ENCODE measurements at regions not wholly inside any gene's neighbourhood (a gene's known extent, or its start where the extent isn't known, plus 50 kb on each side); places are given as distances from the start of the nearest gene placed in this dataset.
"Not testable (repeated sequence)": the region's sequence is repeated elsewhere in the genome, so short reads cannot be mapped to it uniquely, and the experiment has no call there.

DNA sequence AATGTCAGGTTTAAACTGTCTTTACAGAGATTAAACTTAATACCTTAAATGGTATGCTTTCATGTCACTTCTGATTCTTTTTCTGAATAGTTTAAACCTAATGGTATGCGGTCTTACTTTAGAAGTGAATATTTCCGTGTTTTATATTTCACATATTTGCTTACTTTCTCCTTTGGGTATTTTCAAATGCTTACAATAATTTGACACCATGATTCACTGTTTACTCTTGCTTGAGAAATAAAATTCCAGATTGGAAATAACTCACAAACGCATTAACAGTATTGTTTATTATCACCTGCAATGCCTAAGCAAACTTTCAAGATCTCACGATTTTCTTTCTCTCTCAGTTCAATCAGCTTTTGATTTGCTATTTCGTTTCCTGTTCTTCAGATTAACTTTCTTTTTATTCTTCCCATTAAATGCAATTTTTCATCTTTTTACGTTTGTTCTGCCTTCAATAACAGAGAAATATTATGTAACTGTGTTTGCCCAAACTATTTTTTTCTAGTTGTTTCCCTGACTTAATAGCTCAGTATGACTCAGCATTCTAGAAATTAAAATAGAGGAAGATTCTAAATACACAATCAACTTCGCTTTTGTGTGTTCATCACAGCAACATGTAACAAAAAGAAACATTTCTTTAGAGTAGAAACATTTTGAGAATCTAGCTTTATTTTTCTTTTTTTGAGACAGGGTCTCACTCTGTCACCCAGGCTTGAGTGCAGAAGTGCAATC is 955.5 kb upstream of the PRKX start:
- no peak for DNase-seq

DNA sequence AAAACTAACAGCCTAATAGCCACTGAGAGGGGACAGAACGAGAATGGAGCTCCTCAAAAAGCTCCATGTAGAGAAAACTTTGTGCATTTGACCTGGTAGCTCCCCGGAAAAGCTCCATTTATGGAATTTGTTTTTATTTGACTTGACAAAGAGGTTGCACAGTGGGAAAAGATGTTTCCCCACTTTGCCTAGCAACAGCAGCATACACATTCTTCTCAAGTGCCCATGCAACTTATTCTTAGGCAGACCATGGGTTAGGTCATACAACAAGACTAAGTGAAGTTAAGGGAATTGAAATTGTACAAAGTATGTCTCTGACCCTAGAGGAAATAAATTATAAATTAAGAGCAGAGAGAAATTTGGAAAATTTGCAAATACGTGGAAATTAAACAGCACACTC is 949.6 kb upstream of the PRKX start:
- no peak for DNase-seq

DNA sequence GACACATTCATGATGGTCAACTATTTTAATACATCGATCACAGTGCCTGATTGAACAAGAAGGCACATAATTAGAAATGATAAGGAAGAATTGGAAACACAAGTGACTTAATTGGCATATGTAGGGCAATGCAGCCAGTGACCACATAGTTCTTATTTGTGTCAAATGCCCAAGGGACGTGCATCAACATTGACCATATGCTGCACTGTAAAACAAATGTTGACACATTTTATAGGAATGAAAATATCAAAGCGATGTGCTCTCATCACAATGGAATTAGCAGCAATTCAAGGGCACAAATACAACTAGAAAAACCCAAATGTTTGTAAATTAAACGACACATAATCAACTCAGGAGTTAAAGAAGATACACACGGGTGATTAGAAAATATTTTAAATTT is 948.3 kb upstream of the PRKX start:
- DNase-seq, result no peak

DNA sequence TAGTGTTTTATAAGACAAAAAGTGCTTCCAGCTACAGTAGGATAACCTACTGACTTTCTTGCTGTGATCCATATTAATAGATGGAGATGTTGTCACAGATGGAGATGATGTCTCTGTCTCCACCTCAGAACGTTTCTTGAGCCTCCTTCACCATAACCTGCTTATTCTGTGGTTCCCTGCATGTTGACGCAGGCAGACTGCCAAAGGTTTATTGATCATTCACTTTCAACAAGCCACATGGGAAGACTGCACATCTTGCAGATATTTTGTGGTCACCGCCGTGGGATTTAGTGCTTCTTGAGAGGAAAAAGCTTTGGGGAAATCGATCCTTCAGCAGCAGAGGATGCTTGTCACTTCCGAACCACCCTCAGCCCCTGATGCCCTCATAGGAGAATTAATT is 943.0 kb upstream of the PRKX start:
- no peak for DNase-seq

DNA sequence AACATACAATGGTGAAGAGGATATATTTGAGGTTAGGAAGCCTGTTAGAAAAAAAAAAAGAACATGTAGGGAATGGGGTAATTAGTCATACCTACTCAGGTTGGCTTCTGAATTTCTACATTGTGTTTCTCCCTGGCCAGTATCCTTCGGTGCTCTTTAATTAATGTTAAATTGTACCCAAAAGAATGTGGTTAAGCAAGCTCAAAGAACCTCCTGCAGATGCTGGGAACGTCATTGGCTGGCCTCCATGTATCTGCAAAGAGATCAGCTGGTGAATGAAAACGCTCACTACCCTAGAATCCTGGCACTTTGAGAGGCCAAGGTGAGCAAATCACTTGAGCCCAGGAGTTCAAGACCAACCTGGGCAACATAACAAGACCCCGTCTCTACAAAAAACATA is 942.3 kb upstream of the PRKX start:
- DNase-seq, result no peak

DNA sequence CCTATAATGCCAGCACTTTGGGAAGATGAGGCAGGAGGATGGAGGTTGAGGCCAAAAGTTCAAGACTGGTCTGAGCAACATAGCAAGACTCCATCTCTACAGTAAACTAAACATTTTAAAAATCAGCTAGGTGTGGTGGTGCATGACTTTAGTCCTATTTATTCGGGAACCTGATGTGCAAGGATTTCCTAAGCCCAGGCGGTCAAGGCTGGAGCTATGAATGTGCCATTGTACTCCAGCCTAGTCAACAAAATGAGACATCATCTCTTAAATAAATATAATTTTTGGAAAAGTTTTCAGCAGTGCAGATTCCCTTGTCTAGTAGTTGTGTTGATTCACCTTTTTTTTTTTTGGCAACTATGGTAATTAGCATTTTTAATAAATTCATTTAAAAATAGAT is 928.7 kb upstream of the PRKX start:
- DNase-seq, result no peak

DNA sequence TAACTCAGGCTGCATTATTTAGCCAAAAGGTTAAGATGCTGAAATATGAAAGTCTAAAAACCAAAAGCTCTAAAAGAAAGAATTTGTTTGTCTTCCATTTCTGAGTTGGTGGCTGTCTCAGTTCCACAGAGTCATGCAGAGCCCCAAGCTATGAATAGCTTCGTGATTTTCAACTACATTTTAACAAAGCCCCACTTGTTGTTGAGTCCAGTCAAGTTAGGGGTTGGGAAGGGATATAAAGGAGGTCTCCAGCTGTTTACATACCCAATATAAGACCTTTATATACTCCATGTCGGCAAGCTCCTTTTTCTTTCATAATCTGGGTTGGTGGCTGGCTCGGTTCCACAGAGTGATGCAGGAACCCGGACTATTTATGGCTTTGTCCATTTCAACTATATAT is 924.6 kb upstream of the PRKX start:
- DNase-seq, result no peak

DNA sequence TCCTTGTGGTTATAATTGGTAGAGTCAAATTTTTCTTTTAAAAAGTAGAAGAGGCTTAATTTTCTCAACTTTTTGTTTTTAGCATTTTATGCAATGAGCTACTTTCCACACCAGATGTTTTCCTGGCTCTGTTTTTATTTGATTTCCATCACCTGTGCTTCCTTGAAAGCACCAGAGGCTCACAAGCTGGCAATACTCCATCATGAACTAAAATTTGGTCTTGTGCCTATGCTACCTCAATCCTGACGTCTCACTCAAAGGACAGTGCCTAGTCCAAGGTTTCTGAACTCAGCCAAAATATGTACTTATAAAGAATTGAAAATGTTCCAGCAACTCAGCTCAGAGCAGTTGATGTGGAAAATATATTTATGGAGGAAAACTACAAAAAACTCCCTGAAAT is 914.0 kb upstream of the PRKX start:
- DNase-seq, result no peak

DNA sequence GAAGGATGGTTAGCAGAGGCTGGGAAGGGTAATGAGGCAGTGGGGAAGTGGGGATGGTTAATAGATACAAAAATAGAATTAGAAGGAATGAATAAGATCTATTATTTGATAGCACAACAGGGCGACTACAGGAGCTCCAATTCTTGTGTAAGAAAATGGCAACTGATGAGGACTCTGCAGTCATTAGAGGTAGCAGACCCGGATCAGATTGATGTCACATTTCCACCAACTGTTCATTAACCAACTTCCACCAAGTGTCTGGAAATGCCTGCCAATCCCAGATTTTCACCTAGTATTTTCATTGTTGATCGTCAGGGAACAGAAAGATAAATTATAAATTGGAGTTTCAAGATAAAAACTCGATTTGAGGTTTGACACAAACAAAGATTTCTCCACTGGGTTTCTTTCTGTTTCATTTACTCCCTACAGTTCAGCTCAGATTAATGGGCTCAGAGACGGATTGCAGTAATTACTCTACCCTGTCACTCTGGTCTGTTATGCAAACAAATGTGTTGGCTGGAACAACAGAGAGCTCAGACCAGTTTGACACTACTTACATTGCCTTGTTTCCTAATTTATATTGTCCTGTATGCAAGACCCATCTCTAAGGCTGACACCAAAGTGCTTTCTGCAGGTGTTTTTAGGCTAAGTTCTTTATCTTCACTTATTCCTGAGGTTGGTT is 909.2 kb upstream of the PRKX start:
- DNase-seq, result no peak

DNA sequence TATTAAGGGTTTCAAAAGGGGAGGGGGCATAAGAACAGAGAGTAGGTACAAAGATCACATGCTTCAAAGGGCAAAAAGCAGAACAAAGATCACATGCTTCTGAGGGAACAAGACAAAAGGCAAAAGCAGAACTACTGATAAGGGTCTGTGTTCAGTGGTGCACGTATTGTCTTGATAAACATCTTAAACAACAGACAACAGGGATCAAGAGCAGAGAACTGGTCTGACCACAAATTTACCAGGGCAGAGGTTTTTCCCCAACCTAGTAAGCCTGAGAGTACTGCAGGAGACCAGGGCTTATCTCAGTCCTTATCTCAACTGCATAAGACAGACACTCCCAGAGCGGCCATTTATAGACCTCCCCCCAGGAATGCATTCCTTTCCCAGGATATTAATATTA is 900.2 kb upstream of the PRKX start:
- not testable (repeated sequence) for DNase-seq

DNA sequence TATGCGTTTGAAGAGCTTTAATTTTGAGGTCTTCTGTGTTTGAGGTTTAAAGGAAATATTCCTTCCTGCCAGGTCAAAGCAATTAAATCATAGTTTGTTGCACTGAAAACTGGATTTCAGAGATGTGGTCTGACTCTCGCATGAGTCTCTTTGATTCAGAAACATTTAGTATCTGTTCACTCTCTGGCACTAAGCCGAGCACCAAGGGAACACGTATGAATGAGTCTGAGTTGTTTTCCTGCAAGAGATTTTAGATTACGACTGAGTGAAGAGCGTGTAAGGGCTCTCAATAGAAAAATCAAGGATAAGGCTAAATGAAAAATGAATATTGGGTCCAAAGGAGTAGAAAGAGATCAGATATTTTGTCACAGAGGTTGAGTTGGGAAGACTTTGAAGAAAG is 875.4 kb upstream of the PRKX start:
- DNase-seq, result no peak

DNA sequence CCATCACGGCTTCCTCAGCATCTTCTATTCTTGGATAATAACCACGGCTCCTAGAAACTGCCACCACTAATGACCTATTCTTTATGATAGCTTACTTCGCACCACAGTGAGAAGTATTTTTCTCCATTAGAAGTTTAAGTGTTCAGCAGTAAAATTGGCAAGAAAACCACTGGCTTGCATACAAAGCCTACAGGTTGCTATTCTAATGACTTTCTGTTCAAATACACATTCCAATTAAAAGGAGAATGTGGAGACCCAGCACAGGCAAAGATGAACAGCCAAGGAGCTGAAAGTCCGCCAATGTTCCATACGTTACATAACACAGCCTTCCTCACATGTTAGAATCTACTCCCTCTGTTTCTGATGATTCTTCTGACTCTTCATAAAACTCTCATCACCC is 875.0 kb upstream of the PRKX start:
- DNase-seq, result no peak

DNA sequence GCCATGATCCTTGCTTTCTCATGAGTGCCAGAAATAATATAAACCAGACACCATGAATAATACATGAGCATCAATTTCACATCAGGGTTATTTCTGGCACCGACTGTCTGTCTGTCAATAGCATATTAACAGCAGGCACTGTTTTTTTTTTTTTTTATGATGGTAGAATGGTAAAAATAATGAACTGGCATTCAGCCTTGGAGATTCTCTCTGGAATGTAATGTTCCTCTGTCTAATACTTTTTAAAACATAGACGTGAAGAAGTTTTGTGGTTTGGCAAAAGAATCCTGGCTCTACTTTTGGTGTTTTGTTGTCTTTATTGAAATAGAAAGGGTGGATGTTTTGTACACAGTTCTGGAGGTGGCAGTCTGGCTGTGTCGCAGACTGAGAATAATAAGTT is 874.6 kb upstream of the PRKX start:
- DNase-seq, result no peak

DNA sequence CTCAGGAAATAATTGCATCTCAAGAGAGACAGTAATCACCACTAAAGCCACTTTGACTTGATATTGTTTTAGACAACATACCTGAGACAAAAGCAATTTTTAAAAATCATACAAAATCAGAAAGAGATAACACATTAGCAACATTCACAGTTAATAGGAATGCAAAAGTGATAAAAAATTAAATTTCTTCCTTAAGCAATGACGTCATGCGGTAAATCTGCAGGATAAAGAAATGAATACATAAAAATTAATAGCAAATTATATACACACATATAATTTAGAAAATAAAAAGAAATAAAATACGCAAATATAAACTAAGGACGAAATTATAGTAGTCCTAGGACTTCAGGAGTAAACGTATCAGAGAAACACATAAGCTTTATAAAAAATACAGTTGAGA is 866.5 kb upstream of the PRKX start:
- DNase-seq, result no peak

DNA sequence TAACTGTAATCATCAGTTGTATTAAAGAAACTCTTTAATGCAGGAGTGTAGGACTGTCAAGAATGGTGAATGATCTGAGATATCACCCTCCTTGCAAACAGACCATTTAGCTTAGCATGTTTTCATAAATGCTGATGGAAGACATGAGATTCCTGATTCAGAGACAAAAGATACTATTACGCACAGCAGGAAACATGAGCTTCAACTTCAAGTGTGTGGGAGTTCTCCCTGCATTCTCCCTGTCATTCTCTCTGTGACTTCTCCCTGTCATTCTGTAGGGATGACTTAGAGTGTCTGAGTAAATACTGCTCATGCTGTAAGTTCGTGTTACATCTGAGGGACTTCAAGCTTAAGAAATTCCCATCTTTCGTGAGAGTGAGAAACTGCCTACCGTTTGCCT is 866.0 kb upstream of the PRKX start:
- no peak for DNase-seq

DNA sequence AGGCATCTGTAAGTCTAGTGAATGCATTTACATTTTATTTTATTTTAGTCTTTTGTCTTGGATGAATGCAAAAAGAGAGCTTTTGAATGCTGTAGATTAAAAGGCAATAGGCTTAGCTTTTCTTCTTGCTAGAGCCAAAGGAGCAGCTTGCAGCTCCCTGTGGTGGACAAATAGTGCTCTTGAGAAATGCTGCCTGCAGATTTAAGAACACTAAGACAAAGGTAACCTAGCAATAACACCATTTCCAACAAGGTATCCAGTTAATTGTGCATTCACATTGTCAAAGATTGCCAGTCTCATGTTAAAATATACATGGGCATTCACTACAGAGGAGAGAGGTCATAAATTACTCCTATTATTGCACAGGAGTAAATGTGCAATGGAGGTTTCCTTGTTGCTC is 859.2 kb upstream of the PRKX start:
- no peak for DNase-seq

DNA sequence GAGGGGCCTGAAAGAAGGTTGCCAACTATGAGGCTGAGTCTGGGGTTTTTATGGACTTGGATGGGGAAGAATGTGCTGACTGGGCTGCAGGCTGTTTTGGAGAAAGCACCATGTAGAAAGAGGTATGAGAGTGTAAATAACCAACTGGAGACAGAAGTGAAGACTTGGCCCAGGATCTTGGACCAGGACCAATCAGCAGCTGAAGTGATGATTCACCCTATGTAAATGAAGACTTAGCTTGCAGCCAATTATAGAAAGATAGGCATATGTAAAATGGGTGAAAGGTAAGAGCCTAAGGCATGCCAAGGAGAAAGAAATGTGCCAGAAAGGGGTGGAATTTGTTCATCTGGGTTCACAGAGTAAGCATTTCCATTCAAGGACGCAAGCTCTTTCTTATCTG is 856.7 kb upstream of the PRKX start:
- no peak for DNase-seq

DNA sequence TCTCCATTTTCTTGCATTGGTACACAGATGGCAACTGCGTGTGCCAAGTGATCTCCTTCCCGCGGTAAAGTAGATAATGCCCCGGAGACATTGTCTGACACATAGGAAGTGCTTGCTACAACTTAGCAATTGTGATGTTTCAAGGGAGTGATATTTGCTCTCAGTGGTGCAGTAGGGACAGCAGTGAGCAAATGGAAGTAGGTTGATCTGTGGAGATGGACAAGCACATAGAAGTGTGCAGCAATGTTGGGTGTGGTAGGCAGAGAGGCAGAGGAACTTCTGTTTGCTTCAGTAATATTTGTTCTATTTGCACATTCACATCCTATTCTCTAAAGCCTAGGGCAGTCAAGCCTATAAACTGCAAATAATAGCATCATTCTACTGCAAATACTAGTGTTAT is 846.7 kb upstream of the PRKX start:
- DNase-seq, result no peak

DNA sequence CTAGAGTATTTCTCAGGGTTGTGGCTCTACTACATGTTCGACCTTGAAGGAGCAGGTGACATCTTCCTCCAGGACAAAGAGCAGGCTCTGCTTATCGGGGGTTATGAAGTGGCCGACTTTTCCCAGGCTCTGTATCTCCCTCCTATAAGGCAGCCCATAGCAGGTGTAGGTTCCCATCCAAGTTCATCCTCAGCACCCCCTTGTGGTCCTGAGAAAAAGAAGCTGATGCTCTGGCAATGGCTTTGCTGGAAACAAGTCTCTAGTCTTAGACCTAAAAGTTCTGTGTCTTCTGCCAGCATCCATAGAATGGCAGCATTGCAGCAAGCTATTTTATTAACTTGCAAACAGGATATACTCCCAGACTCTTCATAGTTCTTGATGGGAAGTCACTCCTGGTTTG is 836.6 kb upstream of the PRKX start:
- no peak for DNase-seq

DNA sequence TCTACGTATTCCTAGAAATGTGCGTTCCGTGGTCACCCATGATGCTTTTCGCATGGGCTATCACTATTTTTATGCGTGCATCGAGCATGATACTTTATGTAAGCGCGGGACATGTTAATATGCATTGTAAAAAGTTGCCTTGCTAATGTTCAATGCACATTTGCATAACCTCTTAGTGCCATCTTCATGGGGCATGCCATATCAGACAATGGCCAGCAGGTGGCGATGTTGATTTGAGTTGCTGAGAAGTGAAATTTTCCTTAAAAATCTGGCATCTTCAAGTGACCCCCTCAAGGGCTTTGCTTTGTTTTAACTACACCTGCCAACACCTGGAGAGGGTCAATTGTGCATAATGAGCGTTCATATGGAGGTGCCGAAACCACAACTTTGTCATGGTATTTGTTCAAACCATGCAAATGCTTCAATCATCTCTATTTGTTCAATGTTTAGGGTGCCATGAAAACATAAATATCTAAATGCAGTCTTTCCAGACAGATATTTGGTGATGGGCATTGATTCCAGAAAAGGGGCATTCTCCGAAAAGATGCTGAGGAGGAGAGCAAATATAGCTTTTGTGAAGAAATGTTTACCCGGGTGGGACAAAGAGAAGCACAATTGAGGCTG is 833.9 kb upstream of the PRKX start:
- peak; percentile 22 to 26 for DNase-seq

DNA sequence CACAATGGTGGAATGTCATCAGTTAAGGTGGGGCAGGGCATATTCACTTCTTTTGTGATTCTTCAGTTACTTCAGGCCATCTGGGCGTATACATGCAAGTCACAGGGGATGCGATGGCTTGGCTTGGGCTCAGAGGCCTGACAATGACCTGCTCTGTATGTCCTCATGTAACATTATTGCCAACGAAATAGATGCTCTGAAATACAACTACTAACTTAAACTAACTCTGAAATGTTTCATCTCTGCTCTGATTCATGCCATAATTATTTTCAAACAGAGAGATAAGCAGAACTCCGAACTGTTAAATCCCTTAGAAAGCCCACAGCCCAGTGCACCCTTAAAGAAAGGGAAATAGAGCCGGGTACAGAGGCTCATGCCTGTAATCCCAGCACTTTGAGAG is 832.7 kb upstream of the PRKX start:
- DNase-seq, result not testable (repeated sequence)

DNA sequence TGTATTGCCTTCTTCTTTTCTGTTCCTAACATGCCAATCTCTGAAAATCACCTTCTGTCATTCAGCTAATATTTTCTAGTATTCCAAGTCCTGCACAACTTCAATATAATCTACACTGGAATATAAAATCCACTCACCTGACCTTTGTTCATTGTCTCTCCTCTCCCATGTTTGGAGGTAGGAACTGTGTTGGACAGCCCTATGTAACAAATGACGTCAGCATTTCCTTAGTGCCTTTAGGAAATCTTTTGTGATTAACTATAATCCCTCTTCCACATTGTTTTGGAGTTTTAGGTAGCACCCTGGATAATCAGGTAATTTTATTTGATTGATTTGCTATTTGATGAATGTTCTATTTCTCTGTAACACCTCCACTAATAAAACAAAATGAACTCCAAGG is 814.8 kb upstream of the PRKX start:
- DNase-seq, result no peak

DNA sequence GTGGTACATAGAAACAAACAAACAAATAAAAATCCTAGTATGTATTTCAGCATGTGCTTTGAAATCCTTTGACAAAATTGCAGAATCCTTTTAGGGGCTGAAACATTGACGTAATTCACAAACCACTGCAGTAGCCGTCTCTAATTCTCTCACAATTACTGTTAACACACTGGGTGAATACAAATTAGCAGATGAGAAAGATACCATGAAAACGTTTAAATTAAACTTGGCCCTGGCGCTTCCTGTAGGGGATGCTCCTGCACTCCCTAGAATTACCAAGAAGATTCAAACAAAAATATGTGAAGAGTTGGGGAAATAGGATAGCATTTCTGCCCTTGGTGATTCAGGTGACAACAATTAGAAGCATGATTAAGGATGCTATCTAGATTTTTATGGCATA is 772.5 kb upstream of the PRKX start:
- no peak for DNase-seq

DNA sequence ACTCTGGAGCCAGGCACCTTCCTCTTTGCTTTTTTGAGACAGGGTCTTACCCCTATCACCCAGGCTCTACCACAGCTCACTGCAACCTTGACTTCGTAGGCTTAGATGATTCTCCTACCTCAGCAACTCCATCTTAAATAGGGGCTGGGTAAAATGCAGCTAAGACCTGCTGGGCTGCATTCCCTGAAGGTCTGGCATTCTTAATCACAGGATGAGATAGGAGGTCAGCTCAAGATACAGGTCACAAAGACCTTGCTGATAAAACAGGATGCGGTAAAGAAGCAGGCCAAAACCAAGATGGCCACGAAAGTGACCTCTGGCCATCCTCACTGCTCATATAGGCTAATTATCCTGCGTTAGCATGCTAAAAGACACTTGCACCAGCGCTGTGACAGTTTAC is 770.8 kb upstream of the PRKX start:
- DNase-seq, result no peak

DNA sequence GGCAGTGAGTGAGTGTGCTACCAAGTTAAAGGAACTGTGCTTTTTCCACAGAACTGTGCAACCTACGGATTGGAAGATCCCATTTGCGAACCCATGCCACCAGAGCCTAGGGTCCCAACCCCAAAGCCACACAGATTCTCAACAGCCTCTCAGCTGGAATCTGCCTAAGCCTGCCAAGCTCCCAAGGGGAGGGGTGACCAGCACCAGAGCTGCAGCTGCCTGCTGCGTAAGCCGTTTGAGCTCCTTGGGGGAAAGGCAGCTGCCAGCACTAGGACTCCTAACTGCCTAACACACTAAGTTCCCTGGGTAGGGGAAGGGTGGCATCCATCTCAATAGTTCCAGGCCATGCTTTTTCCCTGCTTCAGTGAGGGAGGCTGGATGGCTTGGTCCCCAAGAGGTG is 738.1 kb upstream of the PRKX start:
- DNase-seq, result no peak
